MCF 10A (cell line): ENCODE measurements at regions not wholly inside any gene's neighbourhood (a gene's known extent, or its start where the extent isn't known, plus 50 kb on each side); places are given as distances from the start of the nearest gene placed in this dataset.

Source experiments
- BruUV-seq: library from RNA; stranded (reverse); fragments of 400-500 nt; replicated peaks from 2 replicates; lab custom pipeline; 2021; lab: Mats Ljungman, UMichigan
- CTCF ChIA-PET: fragments of 300-600 bp; sonication (Branson Sonifier 250); formaldehyde crosslinking; extraction: SDS; loops from one replicate; lab custom pipeline; 2021; ENCODE audit warnings: antibody characterized with exemption, inconsistent platforms; lab: Yijun Ruan, JAX
- POLR2A ChIA-PET: fragments of 300-600, 350-650 bp; sonication (Branson Sonifier 250); formaldehyde crosslinking; extraction: SDS; loops from one replicate; lab custom pipeline; 2020; ENCODE audit warnings: antibody characterized with exemption, inconsistent platforms; lab: Yijun Ruan, JAX
- DNase-seq: peaks from one replicate; pipeline ENCODE4 v3.0.0-alpha.2; 2018; ENCODE audit not compliant: unreplicated experiment
- H3K27ac Mint-ChIP-seq: one replicate; pipeline ENCODE4 v1.8.0; 2022; ENCODE audit warnings: mild to moderate bottlenecking, low read depth, mixed read lengths; ENCODE audit not compliant: unreplicated experiment
- H3K27me3 Mint-ChIP-seq: one replicate; pipeline ENCODE4 v1.8.0; 2022; ENCODE audit warnings: mixed read lengths; ENCODE audit not compliant: insufficient read depth, unreplicated experiment
- H3K36me3 Mint-ChIP-seq: one replicate; pipeline ENCODE4 v1.8.0; 2022; ENCODE audit warnings: mild to moderate bottlenecking, moderate library complexity, mixed read lengths; ENCODE audit not compliant: insufficient read depth, unreplicated experiment
- H3K4me1 Mint-ChIP-seq: one replicate; pipeline ENCODE4 v1.8.0; 2022; ENCODE audit warnings: mixed read lengths; ENCODE audit not compliant: insufficient read depth, unreplicated experiment
- H3K4me3 Mint-ChIP-seq: one replicate; pipeline ENCODE4 v1.8.0; 2022; ENCODE audit warnings: mild to moderate bottlenecking, moderate library complexity, mixed read lengths; ENCODE audit not compliant: unreplicated experiment
- H3K9me3 Mint-ChIP-seq: one replicate; pipeline ENCODE4 v1.8.0; 2022; ENCODE audit warnings: mixed read lengths; ENCODE audit not compliant: unreplicated experiment
- intact Hi-C: fragments of 100-400 bp; cut with micrococcal nuclease; formaldehyde crosslinking; loops from 2 replicates; pipeline ENCODE4 v1.14.1; 2022
- TF ChIP-seq, protein P1 (sequence below): fragments of 200-600 bp; IDR thresholded peaks from one replicate; pipeline ENCODE4 v1.8.0; 2022; ENCODE audit warnings: antibody characterized with exemption, mild to moderate bottlenecking; ENCODE audit not compliant: unreplicated experiment

DNA sequence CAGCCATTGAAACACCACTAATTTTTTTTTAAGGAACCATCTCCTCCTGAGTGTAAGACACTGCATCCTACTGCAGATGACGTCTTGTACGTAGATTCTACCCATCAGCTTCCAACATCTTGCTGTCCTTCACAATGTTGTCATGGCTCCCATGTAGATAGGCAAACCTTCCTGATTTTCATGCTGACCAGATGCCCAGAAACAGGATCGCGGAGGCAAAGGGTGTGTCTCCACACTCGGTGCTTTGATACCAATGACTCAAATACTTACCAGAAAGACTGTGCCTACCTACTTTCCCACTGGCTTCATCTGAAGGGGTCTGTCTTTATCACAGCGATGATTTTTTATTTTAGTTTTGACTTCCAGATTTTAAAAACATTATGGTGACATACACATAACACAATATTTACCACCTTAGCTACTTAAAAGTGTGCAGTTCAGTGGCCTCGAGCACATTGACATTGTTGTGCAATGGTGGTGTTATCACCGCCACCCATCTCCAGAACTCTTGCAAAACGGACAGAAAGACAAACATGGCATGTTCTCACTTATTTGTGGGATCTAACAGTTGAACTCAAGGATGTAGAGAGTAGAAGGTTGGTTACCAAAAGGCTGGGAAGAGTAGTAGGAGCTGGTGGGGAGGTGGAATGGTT is 94.0 kb upstream of the PEG3 start:
- POLR2A ChIA-PET, result no interaction called here
- CTCF ChIA-PET, result no interaction called here
- Mint-ChIP-seq H3K36me3 (no peaks in the 10 kb centered on the region), H3K27ac (no peak overlapping the region), H3K27me3 (no peaks in the 10 kb centered on the region), H3K4me1 (no peaks in the 10 kb centered on the region), H3K9me3 (peaks cover 26% of the 10 kb centered on the region), H3K4me3 (no peak overlapping the region)
- TF ChIP-seq, protein P1, sequence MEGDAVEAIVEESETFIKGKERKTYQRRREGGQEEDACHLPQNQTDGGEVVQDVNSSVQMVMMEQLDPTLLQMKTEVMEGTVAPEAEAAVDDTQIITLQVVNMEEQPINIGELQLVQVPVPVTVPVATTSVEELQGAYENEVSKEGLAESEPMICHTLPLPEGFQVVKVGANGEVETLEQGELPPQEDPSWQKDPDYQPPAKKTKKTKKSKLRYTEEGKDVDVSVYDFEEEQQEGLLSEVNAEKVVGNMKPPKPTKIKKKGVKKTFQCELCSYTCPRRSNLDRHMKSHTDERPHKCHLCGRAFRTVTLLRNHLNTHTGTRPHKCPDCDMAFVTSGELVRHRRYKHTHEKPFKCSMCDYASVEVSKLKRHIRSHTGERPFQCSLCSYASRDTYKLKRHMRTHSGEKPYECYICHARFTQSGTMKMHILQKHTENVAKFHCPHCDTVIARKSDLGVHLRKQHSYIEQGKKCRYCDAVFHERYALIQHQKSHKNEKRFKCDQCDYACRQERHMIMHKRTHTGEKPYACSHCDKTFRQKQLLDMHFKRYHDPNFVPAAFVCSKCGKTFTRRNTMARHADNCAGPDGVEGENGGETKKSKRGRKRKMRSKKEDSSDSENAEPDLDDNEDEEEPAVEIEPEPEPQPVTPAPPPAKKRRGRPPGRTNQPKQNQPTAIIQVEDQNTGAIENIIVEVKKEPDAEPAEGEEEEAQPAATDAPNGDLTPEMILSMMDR, result no peak
- intact Hi-C loops, result no loop called here
- no peak for DNase-seq
- BruUV-seq, result no TSS peak

DNA sequence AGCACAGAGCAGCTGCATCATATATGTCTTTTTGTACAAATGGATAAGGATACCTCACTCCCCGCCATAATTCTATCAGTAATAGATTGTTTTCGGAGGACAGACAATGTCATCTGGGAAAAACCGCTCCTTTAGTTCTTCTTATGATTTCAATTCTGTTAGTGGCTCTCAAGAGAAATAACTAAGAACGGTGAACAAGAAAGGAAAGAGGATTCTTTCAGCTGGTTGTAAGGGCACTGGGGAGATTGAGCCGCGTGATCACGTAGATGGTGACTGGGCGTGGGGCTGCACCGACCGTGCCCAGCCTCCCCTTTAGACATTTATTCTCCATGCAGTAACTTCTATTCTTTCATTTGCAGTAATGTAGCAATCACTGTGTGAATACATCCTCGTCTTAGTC is 99.4 kb upstream of the PEG3 start:
- Mint-ChIP-seq H3K4me3 (no peak overlapping the region), H3K27ac (no peak overlapping the region), H3K4me1 (no peaks in the 10 kb centered on the region), H3K27me3 (no peaks in the 10 kb centered on the region), H3K36me3 (no peaks in the 10 kb centered on the region), H3K9me3 (peaks cover 36% of the 10 kb centered on the region)
- DNase-seq, result no peak
- intact Hi-C loops, result no loop called here
- TF ChIP-seq, protein P1, result no peak
- BruUV-seq, result no TSS peak
- POLR2A ChIA-PET, result no interaction called here
- CTCF ChIA-PET, result no interaction called here

DNA sequence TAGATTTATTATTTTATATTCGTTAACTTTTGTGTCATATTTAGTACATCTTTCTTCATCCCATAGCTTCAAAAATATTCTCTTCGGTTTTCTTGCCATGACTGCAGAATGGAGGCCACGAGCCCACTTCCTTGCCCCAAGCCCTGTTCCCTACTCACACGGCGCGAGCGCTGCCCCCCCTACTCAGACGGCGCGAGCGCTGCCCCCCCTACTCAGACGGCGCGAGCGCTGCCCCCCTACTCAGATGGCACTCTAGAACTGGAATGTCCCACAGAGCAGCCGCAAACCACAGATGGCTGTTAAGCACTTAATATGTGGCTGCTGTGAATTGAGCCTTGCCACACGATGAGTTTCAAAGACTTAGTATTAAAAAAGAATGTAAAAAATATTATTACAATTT is 102.2 kb upstream of the PEG3 start:
- intact Hi-C loops, result no loop called here
- Mint-ChIP-seq H3K27me3 (no peaks in the 10 kb centered on the region), H3K27ac (no peak overlapping the region), H3K9me3 (peaks cover 36% of the 10 kb centered on the region), H3K4me1 (no peaks in the 10 kb centered on the region), H3K4me3 (no peak overlapping the region), H3K36me3 (peaks cover 6% of the 10 kb centered on the region)
- no TSS peak for BruUV-seq
- CTCF ChIA-PET, result no interaction called here
- POLR2A ChIA-PET, result interaction anchor here (0.6 kb wide), 1 partner anchor 1419 kb away, joined by 3 read pairs; no protein-coding TSS in a partner anchor
- TF ChIP-seq, protein P1, result no peak
- no peak for DNase-seq

DNA sequence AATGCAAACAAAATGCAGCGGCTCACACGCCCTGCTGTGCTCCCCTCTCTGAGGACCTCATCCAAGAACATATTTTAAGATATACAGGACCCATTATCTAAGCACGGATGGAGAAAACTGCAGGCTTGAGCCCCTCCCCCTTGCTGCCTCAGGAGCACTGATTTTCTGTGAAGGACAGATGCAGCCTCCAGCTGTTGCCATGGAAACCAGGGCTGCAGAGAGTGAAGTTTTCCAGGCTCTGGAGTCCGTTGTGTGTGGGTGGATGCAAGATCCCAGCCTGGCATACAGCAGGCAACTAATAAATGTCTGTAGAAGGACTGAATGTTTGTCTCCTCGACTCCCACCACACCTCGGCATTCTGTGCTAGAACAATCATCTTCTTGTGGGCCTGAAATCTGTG is 105.6 kb upstream of the PEG3 start:
- Mint-ChIP-seq H3K27ac (no peak overlapping the region), H3K4me1 (no peaks in the 10 kb centered on the region), H3K4me3 (no peak overlapping the region), H3K27me3 (no peaks in the 10 kb centered on the region), H3K36me3 (peaks cover 6% of the 10 kb centered on the region), H3K9me3 (peaks cover 38% of the 10 kb centered on the region)
- no TSS peak for BruUV-seq
- CTCF ChIA-PET, result no interaction called here
- intact Hi-C loops, result no loop called here
- POLR2A ChIA-PET, result no interaction called here
- TF ChIP-seq, protein P1, result no peak
- no peak for DNase-seq
